Activated naive CD8-positive, alpha-beta T cell treated with anti-CD3 and anti-CD28 coated beads for 36 hours (primary cell): ENCODE measurements at regions not wholly inside any gene's neighbourhood (a gene's known extent, or its start where the extent isn't known, plus 50 kb on each side); places are given as distances from the start of the nearest gene placed in this dataset.
"Not testable (repeated sequence)": the region's sequence is repeated elsewhere in the genome, so short reads cannot be mapped to it uniquely, and the experiment has no call there.

Experiments
- DNase-seq: peaks from one replicate; pipeline ENCODE4 v3.0.0; 2021
- H3K27ac Mint-ChIP-seq: one replicate; pipeline ENCODE4 v1.8.0; 2022; ENCODE audit warnings: mild to moderate bottlenecking, moderate library complexity, mixed read lengths
- H3K27me3 Mint-ChIP-seq: one replicate; pipeline ENCODE4 v1.8.0; 2022; ENCODE audit warnings: mild to moderate bottlenecking, mixed read lengths
- H3K36me3 Mint-ChIP-seq: one replicate; pipeline ENCODE4 v1.8.0; 2021; ENCODE audit warnings: mild to moderate bottlenecking, mixed read lengths
- H3K4me1 Mint-ChIP-seq: one replicate; pipeline ENCODE4 v1.8.0; 2021; ENCODE audit warnings: mixed read lengths
- H3K4me3 Mint-ChIP-seq: one replicate; pipeline ENCODE4 v1.8.0; 2022; ENCODE audit warnings: mild to moderate bottlenecking, moderate library complexity, mixed read lengths
- H3K9me3 Mint-ChIP-seq: one replicate; pipeline ENCODE4 v1.8.0; 2022; ENCODE audit warnings: mixed read lengths

- H3K27me3 Mint-ChIP-seq = not testable (repeated sequence)
Observed at GRCh38 chrY:10958122-10958521, 1430.4 kb downstream of the TSPY10 start.

GRCh38 chrY:10973422-10973821 is 1445.7 kb downstream of the TSPY10 start:
- Mint-ChIP-seq H3K27ac (no peak overlapping the region), H3K9me3 (peaks cover 90% of the 10 kb centered on the region), H3K36me3 (peaks cover 26% of the 10 kb centered on the region), H3K27me3 (no peaks in the 10 kb centered on the region), H3K4me3 (no peak overlapping the region), H3K4me1 (no peaks in the 10 kb centered on the region)
- no peak for DNase-seq

More at GRCh38 chrY:10958122-10958521, 1430.4 kb downstream of the TSPY10 start:
- not testable (repeated sequence) for H3K4me1 Mint-ChIP-seq, DNase-seq, H3K4me3 Mint-ChIP-seq, H3K27ac Mint-ChIP-seq
- Mint-ChIP-seq H3K36me3 (peaks cover 25% of the 10 kb centered on the region), H3K9me3 (peaks cover 79% of the 10 kb centered on the region)

- H3K27me3 Mint-ChIP-seq = no peaks in the 10 kb centered on the region
- H3K9me3 Mint-ChIP-seq = peaks cover 87% of the 10 kb centered on the region
- no peak overlapping the region for H3K27ac Mint-ChIP-seq
- no peak overlapping the region for H3K4me3 Mint-ChIP-seq
- peaks cover 17% of the 10 kb centered on the region for H3K36me3 Mint-ChIP-seq
- no peaks in the 10 kb centered on the region for H3K4me1 Mint-ChIP-seq
- no peak for DNase-seq
Observed at GRCh38 chrY:10986655-10987054, 1459.0 kb downstream of the TSPY10 start.

- Mint-ChIP-seq H3K4me1 (no peaks in the 10 kb centered on the region), H3K4me3 (no peak overlapping the region), H3K27ac (no peak overlapping the region), H3K36me3 (peaks cover 23% of the 10 kb centered on the region), H3K27me3 (no peaks in the 10 kb centered on the region), H3K9me3 (peaks cover 89% of the 10 kb centered on the region)
- no peak for DNase-seq
Observed at GRCh38 chrY:10987626-10988025, 1459.9 kb downstream of the TSPY10 start.

GRCh38 chrY:10993955-10994354 is 1466.3 kb downstream of the TSPY10 start:
- no peak for DNase-seq
- Mint-ChIP-seq H3K27me3 (no peaks in the 10 kb centered on the region), H3K9me3 (peaks cover 96% of the 10 kb centered on the region), H3K36me3 (peaks cover 12% of the 10 kb centered on the region), H3K27ac (no peak overlapping the region), H3K4me3 (no peak overlapping the region), H3K4me1 (no peaks in the 10 kb centered on the region)

- H3K9me3 Mint-ChIP-seq = peaks cover 77% of the 10 kb centered on the region
- not testable (repeated sequence) for H3K4me1 Mint-ChIP-seq, H3K27ac Mint-ChIP-seq, H3K27me3 Mint-ChIP-seq, H3K4me3 Mint-ChIP-seq, DNase-seq
- H3K36me3 Mint-ChIP-seq = peaks cover 12% of the 10 kb centered on the region
Observed at GRCh38 chrY:10999715-11000114, 1472.0 kb downstream of the TSPY10 start.

- not testable (repeated sequence) for H3K4me1 Mint-ChIP-seq, H3K27ac Mint-ChIP-seq, H3K4me3 Mint-ChIP-seq, H3K27me3 Mint-ChIP-seq, DNase-seq
- Mint-ChIP-seq H3K36me3 (peaks cover 21% of the 10 kb centered on the region), H3K9me3 (peaks cover 84% of the 10 kb centered on the region)
Observed at GRCh38 chrY:11014229-11014628, 1486.5 kb downstream of the TSPY10 start.

GRCh38 chrY:11022734-11023133 is 1495.1 kb downstream of the TSPY10 start:
- H3K27ac Mint-ChIP-seq = no peak overlapping the region
- H3K36me3 Mint-ChIP-seq = peaks cover 18% of the 10 kb centered on the region
- peaks cover 88% of the 10 kb centered on the region for H3K9me3 Mint-ChIP-seq
- H3K27me3 Mint-ChIP-seq = no peaks in the 10 kb centered on the region
- H3K4me1 Mint-ChIP-seq = no peaks in the 10 kb centered on the region
- no peak for DNase-seq
- no peak overlapping the region for H3K4me3 Mint-ChIP-seq

GRCh38 chrY:11044234-11044883 is 1516.7 kb downstream of the TSPY10 start:
- H3K27me3 Mint-ChIP-seq = no peaks in the 10 kb centered on the region
- H3K36me3 Mint-ChIP-seq = peaks cover 4% of the 10 kb centered on the region

GRCh38 chrY:11063486-11063885 is 1535.8 kb downstream of the TSPY10 start:
- H3K27ac Mint-ChIP-seq = no peak overlapping the region
- no peaks in the 10 kb centered on the region for H3K36me3 Mint-ChIP-seq

More at GRCh38 chrY:11044234-11044883, 1516.7 kb downstream of the TSPY10 start:
- no peak overlapping the region for H3K4me3 Mint-ChIP-seq
- H3K27ac Mint-ChIP-seq = no peak overlapping the region
- H3K4me1 Mint-ChIP-seq = no peaks in the 10 kb centered on the region
- H3K9me3 Mint-ChIP-seq = peaks cover 24% of the 10 kb centered on the region
- DNase-seq = no peak

GRCh38 chrY:11063960-11064359 is 1536.3 kb downstream of the TSPY10 start:
- Mint-ChIP-seq H3K27ac (no peak overlapping the region), H3K36me3 (no peaks in the 10 kb centered on the region)

More at GRCh38 chrY:11063486-11063885, 1535.8 kb downstream of the TSPY10 start:
- no peaks in the 10 kb centered on the region for H3K27me3 Mint-ChIP-seq
- H3K4me1 Mint-ChIP-seq = no peaks in the 10 kb centered on the region
- H3K4me3 Mint-ChIP-seq = no peak overlapping the region
- H3K9me3 Mint-ChIP-seq = peaks cover 6% of the 10 kb centered on the region
- no peak for DNase-seq

GRCh38 chrY:11064376-11064775 is 1536.7 kb downstream of the TSPY10 start:
- Mint-ChIP-seq H3K4me3 (no peak overlapping the region), H3K27ac (no peak overlapping the region), H3K36me3 (no peaks in the 10 kb centered on the region), H3K4me1 (no peaks in the 10 kb centered on the region), H3K27me3 (no peaks in the 10 kb centered on the region), H3K9me3 (peaks cover 6% of the 10 kb centered on the region)
- no peak for DNase-seq

More at GRCh38 chrY:11063960-11064359, 1536.3 kb downstream of the TSPY10 start:
- H3K4me3 Mint-ChIP-seq = no peak overlapping the region
- H3K27me3 Mint-ChIP-seq = no peaks in the 10 kb centered on the region
- H3K4me1 Mint-ChIP-seq = no peaks in the 10 kb centered on the region
- DNase-seq = no peak
- H3K9me3 Mint-ChIP-seq = peaks cover 6% of the 10 kb centered on the region

GRCh38 chrY:11069271-11069670 is 1541.6 kb downstream of the TSPY10 start:
- no peaks in the 10 kb centered on the region for H3K36me3 Mint-ChIP-seq
- H3K9me3 Mint-ChIP-seq = peaks cover 3% of the 10 kb centered on the region
- DNase-seq = no peak
- no peak overlapping the region for H3K4me3 Mint-ChIP-seq
- H3K4me1 Mint-ChIP-seq = no peaks in the 10 kb centered on the region
- H3K27ac Mint-ChIP-seq = no peak overlapping the region
- no peaks in the 10 kb centered on the region for H3K27me3 Mint-ChIP-seq

- Mint-ChIP-seq H3K36me3 (no peaks in the 10 kb centered on the region), H3K4me3 (no peak overlapping the region), H3K27ac (no peak overlapping the region), H3K9me3 (no peaks in the 10 kb centered on the region), H3K4me1 (no peaks in the 10 kb centered on the region), H3K27me3 (no peaks in the 10 kb centered on the region)
- no peak for DNase-seq
Observed at GRCh38 chrY:11070250-11071113, 1542.8 kb downstream of the TSPY10 start.

GRCh38 chrY:11085801-11086200 is 1558.1 kb downstream of the TSPY10 start:
- not testable (repeated sequence) for H3K36me3 Mint-ChIP-seq, H3K9me3 Mint-ChIP-seq, DNase-seq, H3K27ac Mint-ChIP-seq, H3K27me3 Mint-ChIP-seq, H3K4me1 Mint-ChIP-seq, H3K4me3 Mint-ChIP-seq
